ENCODE measurements at regions not wholly inside any gene's neighbourhood (a gene's known extent, or its start where the extent isn't known, plus 50 kb on each side); places are given as distances from the start of the nearest gene placed in this dataset.

DNA sequence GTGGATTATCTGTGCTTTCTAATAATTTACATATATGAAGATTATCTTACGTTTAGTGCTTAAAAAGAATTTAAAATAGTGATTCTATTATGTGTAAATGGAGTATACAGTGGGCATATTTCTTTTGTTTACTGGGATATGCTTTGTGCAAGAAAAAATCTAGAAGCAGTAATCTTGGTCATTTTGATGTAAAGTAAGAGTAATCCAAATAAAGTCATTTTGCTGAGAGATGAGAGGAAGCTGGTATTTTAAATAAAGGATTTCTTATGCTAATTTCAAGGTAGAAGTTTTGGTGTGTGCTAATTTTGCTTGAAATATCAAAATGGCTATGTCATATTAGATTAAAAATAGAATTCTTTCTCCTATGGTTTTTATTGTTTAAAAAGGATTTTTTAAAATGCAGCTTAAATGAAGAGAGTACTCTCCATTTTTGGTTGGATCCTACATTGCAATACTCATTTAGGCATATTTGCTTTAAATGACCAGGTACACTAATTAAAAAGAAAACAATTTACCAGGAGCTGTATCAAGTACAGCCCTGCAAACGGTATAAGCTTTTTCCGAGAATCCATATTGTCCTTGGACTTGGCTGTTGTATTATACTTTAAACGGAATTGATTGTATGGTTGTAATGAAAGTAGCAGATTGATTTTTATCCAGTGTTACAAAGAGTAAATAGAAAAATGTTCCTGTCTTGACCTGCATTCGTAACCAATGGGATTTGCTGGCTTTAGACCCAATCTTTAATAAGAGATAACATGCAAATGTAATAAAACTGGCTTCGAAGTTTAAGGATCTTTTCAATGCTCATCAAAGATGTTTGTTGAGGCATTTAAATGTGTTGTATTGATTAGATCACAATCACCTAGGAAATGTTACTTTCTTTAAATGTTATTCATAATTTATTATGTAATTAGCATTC lies 574.7 kb downstream of the USP25 start:
- intact Hi-C loops (cut with micrococcal nuclease), result no loop called here
- H3K27me3 Mint-ChIP-seq (ENCODE audit: insufficient read depth), result no peaks in the 10 kb centered on the region

DNA sequence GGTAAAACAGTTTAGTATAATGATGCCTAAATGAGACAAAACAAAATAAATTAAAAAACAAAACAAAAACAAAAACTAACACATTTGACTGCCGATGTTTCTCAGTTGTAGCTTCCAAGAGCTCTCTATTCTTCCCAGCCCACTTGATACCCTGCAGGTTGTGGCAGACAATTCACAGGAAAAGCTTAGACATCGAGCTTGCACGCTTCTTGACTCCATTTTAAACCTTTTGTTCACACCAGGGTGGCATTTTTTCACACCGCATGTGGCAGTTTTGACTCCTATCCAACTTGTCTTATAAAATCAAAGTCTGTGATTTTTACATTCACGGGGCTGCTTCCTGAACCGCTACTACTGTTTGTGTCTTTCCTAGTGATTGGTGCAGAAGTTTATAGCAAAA lies 575.9 kb downstream of the USP25 start:
- Mint-ChIP-seq H3K4me3 (no peak overlapping the region), H3K27ac (no peak overlapping the region), H3K36me3 (ENCODE audit: low read depth) (no peaks in the 10 kb centered on the region), H3K9me3 (no peaks in the 10 kb centered on the region), H3K27me3 (ENCODE audit: insufficient read depth) (no peaks in the 10 kb centered on the region), H3K4me1 (ENCODE audit: low read depth) (no peaks in the 10 kb centered on the region)
- intact Hi-C loops (cut with micrococcal nuclease), result no loop called here
- DNase-seq (ENCODE audit: low spot score), result no peak

More for the DNA sequence above, 574.7 kb downstream of the USP25 start:
- Mint-ChIP-seq H3K27ac (no peak overlapping the region), H3K4me1 (ENCODE audit: low read depth) (no peaks in the 10 kb centered on the region), H3K9me3 (no peaks in the 10 kb centered on the region), H3K4me3 (no peak overlapping the region), H3K36me3 (ENCODE audit: low read depth) (no peaks in the 10 kb centered on the region)
- no peak for DNase-seq (ENCODE audit: low spot score)

DNA sequence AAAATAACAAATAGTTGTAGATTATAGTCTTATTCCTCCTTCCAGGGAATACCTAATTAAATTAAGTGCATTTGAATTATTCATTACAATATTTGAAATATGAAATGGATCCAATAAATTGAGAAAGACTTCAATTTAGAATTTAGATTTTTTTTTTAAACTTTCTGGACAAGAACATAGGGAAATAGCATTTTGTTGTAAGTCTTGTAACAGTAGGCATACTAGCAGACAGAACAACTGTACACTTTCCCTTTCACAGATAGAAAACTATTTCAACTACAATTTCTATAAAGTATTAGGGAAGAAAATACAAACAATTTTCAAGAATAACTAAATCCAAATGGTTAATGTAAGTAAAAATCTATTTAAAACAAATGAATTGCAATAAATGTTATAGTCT lies 577.5 kb downstream of the USP25 start:
- Mint-ChIP-seq H3K9me3 (no peaks in the 10 kb centered on the region), H3K27ac (no peak overlapping the region), H3K4me3 (no peak overlapping the region), H3K36me3 (ENCODE audit: low read depth) (no peaks in the 10 kb centered on the region), H3K4me1 (ENCODE audit: low read depth) (no peaks in the 10 kb centered on the region), H3K27me3 (ENCODE audit: insufficient read depth) (no peaks in the 10 kb centered on the region)
- DNase-seq (ENCODE audit: low spot score), result no peak
- intact Hi-C loops (cut with micrococcal nuclease), result no loop called here

DNA sequence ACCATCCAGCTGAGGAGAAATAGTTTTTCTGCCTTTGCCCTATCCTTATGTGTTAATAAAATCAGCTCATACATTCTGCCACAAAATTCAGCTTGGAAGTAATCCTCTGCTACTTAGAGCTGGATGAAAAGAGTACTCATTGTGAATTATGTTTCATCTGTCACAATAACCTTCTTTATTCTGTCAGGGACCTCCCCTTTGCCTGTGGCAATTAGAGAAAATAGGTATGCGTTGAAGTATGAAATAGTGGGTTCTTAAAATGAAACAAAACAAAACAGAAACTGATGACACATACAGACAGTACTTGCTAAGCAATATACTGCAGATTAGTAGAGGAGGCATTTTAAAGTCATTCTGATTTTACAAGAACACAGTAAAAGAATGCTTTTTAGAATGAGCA lies 578.5 kb downstream of the USP25 start:
- H3K36me3 Mint-ChIP-seq (ENCODE audit: low read depth), result no peaks in the 10 kb centered on the region
- H3K4me1 Mint-ChIP-seq (ENCODE audit: low read depth), result no peaks in the 10 kb centered on the region
- DNase-seq (ENCODE audit: low spot score), result no peak
- no peaks in the 10 kb centered on the region for H3K27me3 Mint-ChIP-seq (ENCODE audit: insufficient read depth)
- H3K4me3 Mint-ChIP-seq, result no peak overlapping the region
- no peaks in the 10 kb centered on the region for H3K9me3 Mint-ChIP-seq
- H3K27ac Mint-ChIP-seq, result no peak overlapping the region
- intact Hi-C loops (cut with micrococcal nuclease), result no loop called here

DNA sequence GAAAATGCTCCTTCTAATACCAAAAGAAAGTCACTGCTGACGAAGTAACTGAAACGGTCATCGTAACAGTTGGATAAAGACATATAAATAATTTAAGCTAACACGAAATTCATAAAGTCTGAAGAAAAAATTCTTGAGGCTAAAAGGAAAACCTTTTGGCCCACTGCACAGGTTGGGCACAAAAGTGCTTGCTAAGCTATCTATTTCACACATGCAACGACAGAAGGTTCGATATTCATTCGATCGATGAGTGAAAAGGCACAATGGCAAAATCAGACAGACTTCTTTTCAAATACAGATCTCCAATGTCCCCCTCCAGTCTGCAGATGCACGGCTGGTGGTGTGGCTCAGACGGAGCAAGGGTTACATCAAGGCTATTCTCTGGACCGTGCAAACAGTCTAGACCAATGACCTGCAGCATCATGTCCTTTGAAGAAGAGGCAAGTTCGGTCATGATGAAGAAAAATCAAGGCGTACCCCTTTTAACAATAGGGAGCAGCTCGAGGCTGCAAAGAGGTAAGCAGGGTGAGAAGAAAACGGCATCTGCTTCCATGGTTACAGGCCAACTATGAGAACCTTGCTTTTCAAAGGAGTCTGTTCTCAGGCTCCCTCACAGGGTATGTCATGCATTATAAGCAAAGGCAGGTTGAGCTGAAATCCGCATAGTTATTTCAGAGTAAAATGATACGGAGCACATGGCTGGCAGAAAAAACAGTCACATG lies 579.6 kb downstream of the USP25 start:
- Mint-ChIP-seq H3K27ac (no peak overlapping the region), H3K4me3 (no peak overlapping the region), H3K36me3 (ENCODE audit: low read depth) (no peaks in the 10 kb centered on the region), H3K27me3 (ENCODE audit: insufficient read depth) (no peaks in the 10 kb centered on the region), H3K9me3 (no peaks in the 10 kb centered on the region), H3K4me1 (ENCODE audit: low read depth) (no peaks in the 10 kb centered on the region)
- no peak for DNase-seq (ENCODE audit: low spot score)
- intact Hi-C loops (cut with micrococcal nuclease), result no loop called here

DNA sequence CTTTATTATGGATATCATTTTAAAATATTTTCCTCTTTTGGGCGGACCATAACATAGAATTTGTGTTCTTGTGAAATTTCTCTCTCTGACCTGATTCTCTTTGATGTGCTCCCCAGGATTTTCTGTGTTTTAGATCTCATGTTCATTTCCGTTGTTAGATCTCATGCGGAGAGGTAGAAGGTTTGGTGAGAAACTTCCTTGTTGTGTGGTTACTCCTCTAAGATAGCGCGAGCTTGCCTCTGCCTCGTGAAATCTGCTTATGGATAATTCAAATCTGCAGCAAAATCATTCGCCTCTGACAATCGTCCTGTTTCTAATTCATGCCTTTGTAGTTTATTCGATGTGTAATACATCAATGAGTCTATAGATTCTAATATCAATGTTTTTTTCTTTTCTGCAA lies 580.4 kb downstream of the USP25 start:
- H3K27me3 Mint-ChIP-seq (ENCODE audit: insufficient read depth), result no peaks in the 10 kb centered on the region

DNA sequence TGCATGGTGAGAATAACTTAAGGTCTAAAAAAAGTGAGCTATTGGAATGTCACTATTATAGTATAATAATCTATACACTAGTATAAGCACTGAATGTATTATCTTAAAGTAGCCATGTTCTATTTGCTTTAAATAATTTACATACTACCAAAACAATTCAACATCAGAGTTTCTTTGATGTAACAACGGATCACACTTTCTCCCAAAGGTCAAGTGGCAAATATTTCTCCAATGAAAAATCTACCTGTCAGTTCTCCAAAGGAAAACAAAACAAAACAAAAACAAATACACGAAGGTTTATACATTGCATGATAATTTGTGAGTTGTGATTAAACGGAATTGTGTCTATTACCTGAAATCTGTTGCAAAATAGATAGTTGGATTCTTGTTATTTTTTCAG lies 581.4 kb downstream of the USP25 start:
- Mint-ChIP-seq H3K4me1 (ENCODE audit: low read depth) (no peaks in the 10 kb centered on the region), H3K27ac (no peak overlapping the region), H3K9me3 (no peaks in the 10 kb centered on the region), H3K36me3 (ENCODE audit: low read depth) (no peaks in the 10 kb centered on the region), H3K4me3 (no peak overlapping the region), H3K27me3 (ENCODE audit: insufficient read depth) (no peaks in the 10 kb centered on the region)
- intact Hi-C loops (cut with micrococcal nuclease), result no loop called here
- no peak for DNase-seq (ENCODE audit: low spot score)

More for the DNA sequence above, 580.4 kb downstream of the USP25 start:
- H3K4me3 Mint-ChIP-seq, result no peak overlapping the region
- H3K9me3 Mint-ChIP-seq, result no peaks in the 10 kb centered on the region
- H3K27ac Mint-ChIP-seq, result no peak overlapping the region
- intact Hi-C loops (cut with micrococcal nuclease), result no loop called here
- H3K36me3 Mint-ChIP-seq (ENCODE audit: low read depth), result no peaks in the 10 kb centered on the region
- no peak for DNase-seq (ENCODE audit: low spot score)
- no peaks in the 10 kb centered on the region for H3K4me1 Mint-ChIP-seq (ENCODE audit: low read depth)

DNA sequence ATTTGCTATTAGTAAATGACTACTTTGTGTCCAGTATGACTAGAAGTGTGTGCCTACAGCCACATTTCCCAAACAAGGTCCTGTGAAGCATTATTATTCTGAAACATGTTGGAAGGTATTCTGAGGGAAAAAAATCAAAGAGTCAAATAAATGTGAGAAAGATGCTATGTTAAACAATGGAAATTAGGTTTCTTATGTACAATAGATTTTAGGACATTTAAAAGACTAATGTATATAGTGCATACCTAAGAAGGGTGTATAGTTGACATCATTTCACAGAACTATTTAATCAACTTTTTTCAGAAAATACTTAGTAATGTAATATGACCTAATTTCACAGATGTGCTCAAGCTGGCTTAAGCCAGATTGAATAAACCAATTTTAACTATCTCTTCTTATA lies 582.5 kb downstream of the USP25 start:
- no peaks in the 10 kb centered on the region for H3K9me3 Mint-ChIP-seq
- intact Hi-C loops (cut with micrococcal nuclease), result no loop called here
- H3K27me3 Mint-ChIP-seq (ENCODE audit: insufficient read depth), result peaks cover 2% of the 10 kb centered on the region
- no peak overlapping the region for H3K4me3 Mint-ChIP-seq
- H3K36me3 Mint-ChIP-seq (ENCODE audit: low read depth), result no peaks in the 10 kb centered on the region
- no peak overlapping the region for H3K27ac Mint-ChIP-seq
- no peak for DNase-seq (ENCODE audit: low spot score)
- H3K4me1 Mint-ChIP-seq (ENCODE audit: low read depth), result no peaks in the 10 kb centered on the region

DNA sequence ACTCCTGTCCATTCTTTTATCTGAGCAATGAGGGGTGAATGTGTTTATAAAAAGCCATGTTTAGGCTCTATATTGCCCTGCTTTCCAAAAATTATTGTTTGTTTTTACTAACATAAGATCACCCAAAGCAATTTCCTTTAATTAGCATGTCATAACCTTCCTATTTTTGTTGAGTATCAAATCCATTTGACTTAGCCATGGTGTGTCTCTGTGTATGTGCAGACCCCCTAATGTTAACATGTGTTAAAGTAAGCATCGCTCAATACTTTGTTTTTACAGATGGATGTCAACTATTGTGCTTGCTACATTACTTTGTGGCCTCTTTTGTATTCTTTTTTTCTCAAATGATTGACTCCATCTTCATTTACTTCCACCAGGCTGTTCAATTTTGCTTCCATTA lies 585.4 kb downstream of the USP25 start:
- H3K4me1 Mint-ChIP-seq (ENCODE audit: low read depth), result no peaks in the 10 kb centered on the region
- no peak for DNase-seq (ENCODE audit: low spot score)
- no peak overlapping the region for H3K4me3 Mint-ChIP-seq
- H3K27ac Mint-ChIP-seq, result no peak overlapping the region
- peaks cover 2% of the 10 kb centered on the region for H3K27me3 Mint-ChIP-seq (ENCODE audit: insufficient read depth)
- H3K9me3 Mint-ChIP-seq, result no peaks in the 10 kb centered on the region
- H3K36me3 Mint-ChIP-seq (ENCODE audit: low read depth), result no peaks in the 10 kb centered on the region
- intact Hi-C loops (cut with micrococcal nuclease), result no loop called here

DNA sequence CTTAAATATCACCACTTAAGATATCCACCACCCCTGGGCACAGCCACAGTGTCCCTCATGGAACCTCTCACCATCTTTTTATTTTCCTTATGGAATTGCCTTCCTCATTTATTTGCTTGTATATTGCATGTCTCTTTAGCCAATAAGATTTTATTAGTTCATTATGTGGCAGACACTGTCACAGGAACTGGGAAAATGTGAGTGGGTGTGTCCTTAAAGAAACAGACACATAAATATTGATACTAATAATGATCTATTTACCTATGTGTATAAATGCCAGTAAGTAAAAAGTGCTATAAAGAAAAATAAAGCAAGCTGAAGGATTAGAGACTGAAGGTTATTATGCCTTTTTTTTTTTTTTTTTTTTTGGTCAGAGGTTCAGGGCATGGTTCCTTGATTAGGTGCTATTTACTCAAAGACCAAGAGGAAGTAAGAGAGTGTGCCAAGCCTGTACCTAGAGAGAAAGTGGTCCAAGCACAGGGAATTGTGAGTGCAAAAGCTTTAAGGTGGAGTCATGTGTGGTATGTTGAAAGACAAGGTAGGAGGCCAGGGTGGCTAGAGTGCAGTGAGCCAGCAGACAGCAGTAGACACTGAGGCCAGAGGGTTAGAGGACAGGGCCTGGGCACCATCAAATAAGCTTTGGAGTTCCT lies 589.0 kb downstream of the USP25 start:
- Mint-ChIP-seq H3K4me1 (ENCODE audit: low read depth) (no peaks in the 10 kb centered on the region), H3K36me3 (ENCODE audit: low read depth) (no peaks in the 10 kb centered on the region), H3K9me3 (no peaks in the 10 kb centered on the region), H3K27me3 (ENCODE audit: insufficient read depth) (peaks cover 2% of the 10 kb centered on the region), H3K4me3 (no peak overlapping the region), H3K27ac (no peak overlapping the region)
- DNase-seq (ENCODE audit: low spot score), result no peak
- intact Hi-C loops (cut with micrococcal nuclease), result no loop called here

DNA sequence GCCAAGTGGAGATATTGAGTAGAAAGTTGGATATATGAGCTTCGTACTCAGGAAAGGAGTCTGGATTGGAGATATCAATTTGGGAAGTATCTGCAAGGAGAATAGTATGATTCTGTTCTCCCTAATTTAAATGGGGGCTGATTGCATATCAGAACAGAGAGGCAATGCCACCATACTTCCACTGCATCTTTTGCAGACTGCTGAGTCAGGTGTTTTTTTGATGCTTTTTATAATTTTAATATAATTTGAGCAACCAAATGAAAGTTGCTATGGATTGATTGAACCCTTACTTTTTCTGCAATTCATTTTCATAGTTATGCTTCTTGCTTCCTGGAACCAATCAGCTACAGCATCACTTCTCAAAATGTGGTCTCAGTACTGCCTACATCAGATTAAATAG lies 590.3 kb downstream of the USP25 start:
- Mint-ChIP-seq H3K4me3 (no peak overlapping the region), H3K4me1 (ENCODE audit: low read depth) (no peaks in the 10 kb centered on the region), H3K36me3 (ENCODE audit: low read depth) (no peaks in the 10 kb centered on the region), H3K27me3 (ENCODE audit: insufficient read depth) (peaks cover 2% of the 10 kb centered on the region), H3K9me3 (no peaks in the 10 kb centered on the region), H3K27ac (no peak overlapping the region)
- no peak for DNase-seq (ENCODE audit: low spot score)
- intact Hi-C loops (cut with micrococcal nuclease), result no loop called here

DNA sequence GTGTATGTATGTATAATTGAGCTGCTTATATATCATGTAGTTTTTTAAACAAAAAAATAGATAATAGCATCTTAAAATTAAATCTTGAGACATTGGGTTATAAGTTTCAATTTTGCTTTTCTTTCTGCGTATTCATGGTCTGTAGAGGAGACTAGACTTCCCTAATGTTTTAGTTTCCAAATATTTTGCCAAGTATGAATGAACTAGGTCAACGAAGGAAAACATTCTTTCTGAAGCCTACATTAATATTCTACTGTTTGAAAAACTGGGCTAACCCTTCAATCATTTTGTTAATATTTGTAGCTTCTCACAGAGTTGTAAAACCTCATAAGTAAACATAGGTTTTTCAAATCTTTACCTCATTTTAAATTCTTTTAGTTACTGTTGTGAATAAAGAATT lies 592.7 kb downstream of the USP25 start:
- Mint-ChIP-seq H3K27me3 (ENCODE audit: insufficient read depth) (no peaks in the 10 kb centered on the region), H3K4me1 (ENCODE audit: low read depth) (no peaks in the 10 kb centered on the region), H3K4me3 (no peak overlapping the region), H3K9me3 (no peaks in the 10 kb centered on the region), H3K36me3 (ENCODE audit: low read depth) (no peaks in the 10 kb centered on the region), H3K27ac (no peak overlapping the region)
- DNase-seq (ENCODE audit: low spot score), result no peak
- intact Hi-C loops (cut with micrococcal nuclease), result no loop called here

DNA sequence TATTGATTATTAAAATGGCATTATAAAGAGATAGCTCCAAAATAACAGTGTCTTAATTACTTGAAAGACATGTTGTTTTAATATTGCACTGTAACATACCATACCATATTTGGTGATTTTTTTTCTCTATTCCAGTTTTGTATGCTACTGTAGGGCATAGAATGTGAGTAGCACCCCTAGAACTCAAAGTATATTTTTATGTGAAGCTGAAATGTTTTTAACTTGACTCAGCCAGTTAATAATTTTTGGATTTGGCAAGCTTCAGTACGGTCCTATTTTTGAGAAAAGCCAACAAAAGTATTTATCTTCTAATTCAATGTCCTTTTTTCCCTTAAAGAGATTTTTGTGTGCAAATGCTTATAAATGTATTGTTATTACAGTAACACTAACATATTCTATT lies 593.8 kb downstream of the USP25 start:
- Mint-ChIP-seq H3K9me3 (no peaks in the 10 kb centered on the region), H3K27me3 (ENCODE audit: insufficient read depth) (no peaks in the 10 kb centered on the region), H3K27ac (no peak overlapping the region), H3K4me1 (ENCODE audit: low read depth) (no peaks in the 10 kb centered on the region), H3K4me3 (no peak overlapping the region), H3K36me3 (ENCODE audit: low read depth) (no peaks in the 10 kb centered on the region)
- DNase-seq (ENCODE audit: low spot score), result no peak
- intact Hi-C loops (cut with micrococcal nuclease), result no loop called here

All from activated T-helper 1 cell treated with anti-CD3 and anti-CD28 coated beads, Interleukin-12 subunit alpha, Interleukin-12 subunit beta, Interleukin-2, Interleukin-4 antibody, amounts not matched to agents 30 ng/mL and 10 ng/mL and 1 ng/mL, durations not matched to agents 14 hours and 24 hours and 36 hours (primary cell).